Fibroblast of lung (primary cell): ENCODE measurements at regions not wholly inside any gene's neighbourhood (a gene's known extent, or its start where the extent isn't known, plus 50 kb on each side); places are given as distances from the start of the nearest gene placed in this dataset.

Experiments used
- CTCF ChIP-seq, 2 donors: IDR thresholded peaks in 1 of 2; conservative IDR thresholded peaks in 1 of 2; 1 replicate in 1 of 2; 2 replicates in 1 of 2; pipeline ENCODE4 v1.5.1; 2011 to 2012; ENCODE audit warnings: low read length in 2 of 2, control low read depth in 1 of 2, inconsistent platforms in 1 of 2, low read depth in 1 of 2, mild to moderate bottlenecking in 1 of 2
- EZH2 ChIP-seq: IDR thresholded peaks from 2 replicates; pipeline ENCODE4 v1.5.1; 2012; ENCODE audit warnings: low read length, control low read depth, mild to moderate bottlenecking; ENCODE audit errors: missing control alignments

- TF ChIP-seq EZH2 = no peak
- no peak for TF ChIP-seq CTCF (conservative IDR thresholded peaks at IDR 0.05 in 1 of 2, IDR thresholded peaks at IDR 0.05 in 1 of 2; ENCODE audit: low read depth in 1 of 2, low read length in 2 of 2)
These were observed 471.6 kb upstream of the FTMT start for GRCh38 chr5:121380066-121380465.
